Peyer's patch (tissue), 4 donors: ENCODE measurements at regions not wholly inside any gene's neighbourhood (a gene's known extent, or its start where the extent isn't known, plus 50 kb on each side); places are given as distances from the start of the nearest gene placed in this dataset.

ENCODE experiments used
- POLR2A ChIP-seq, 2 donors: fragments of 450-650 bp; IDR thresholded peaks; one replicate each; pipeline ENCODE4 v1.5.1; 2017; ENCODE audit warnings: antibody characterized with exemption in 2 of 2, mild to moderate bottlenecking in 2 of 2, moderate library complexity in 2 of 2
- TF ChIP-seq, protein P1 (sequence below), 6 experiments: fragments of 450-650 bp in 4 of 6; fragments of 200-600 bp in 2 of 6; sonication (generic) in 1 of 6; IDR thresholded peaks; one replicate each; pipeline ENCODE4 v1.5.1; 2017 to 2019; ENCODE audit warnings: antibody characterized with exemption in 6 of 6, mild to moderate bottlenecking in 3 of 6, moderate library complexity in 1 of 6

DNA sequence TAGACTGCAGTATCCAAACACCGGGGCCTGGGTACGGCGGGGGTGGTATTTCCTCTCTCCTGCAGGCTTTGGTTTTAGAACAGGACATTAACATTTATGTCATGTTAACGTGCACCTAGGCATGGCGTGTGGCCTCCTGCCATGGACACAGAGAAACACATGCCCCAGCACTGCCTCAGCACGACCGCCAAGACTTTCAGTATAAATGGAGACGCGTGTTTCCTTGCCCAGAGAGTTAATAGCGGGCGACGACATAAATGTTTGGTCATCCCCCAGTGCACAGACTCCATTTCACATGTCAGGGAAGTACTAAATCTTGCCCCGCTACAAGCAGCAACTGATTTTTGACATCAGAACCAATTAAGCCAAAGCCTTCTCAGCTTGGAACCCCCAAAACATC, 737.9 kb downstream of the RAB28 start:
- TF ChIP-seq, protein P1, sequence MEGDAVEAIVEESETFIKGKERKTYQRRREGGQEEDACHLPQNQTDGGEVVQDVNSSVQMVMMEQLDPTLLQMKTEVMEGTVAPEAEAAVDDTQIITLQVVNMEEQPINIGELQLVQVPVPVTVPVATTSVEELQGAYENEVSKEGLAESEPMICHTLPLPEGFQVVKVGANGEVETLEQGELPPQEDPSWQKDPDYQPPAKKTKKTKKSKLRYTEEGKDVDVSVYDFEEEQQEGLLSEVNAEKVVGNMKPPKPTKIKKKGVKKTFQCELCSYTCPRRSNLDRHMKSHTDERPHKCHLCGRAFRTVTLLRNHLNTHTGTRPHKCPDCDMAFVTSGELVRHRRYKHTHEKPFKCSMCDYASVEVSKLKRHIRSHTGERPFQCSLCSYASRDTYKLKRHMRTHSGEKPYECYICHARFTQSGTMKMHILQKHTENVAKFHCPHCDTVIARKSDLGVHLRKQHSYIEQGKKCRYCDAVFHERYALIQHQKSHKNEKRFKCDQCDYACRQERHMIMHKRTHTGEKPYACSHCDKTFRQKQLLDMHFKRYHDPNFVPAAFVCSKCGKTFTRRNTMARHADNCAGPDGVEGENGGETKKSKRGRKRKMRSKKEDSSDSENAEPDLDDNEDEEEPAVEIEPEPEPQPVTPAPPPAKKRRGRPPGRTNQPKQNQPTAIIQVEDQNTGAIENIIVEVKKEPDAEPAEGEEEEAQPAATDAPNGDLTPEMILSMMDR (IDR thresholded peaks at IDR 0.05), result no peak
- no peak for TF ChIP-seq POLR2A (IDR thresholded peaks at IDR 0.05)
